Activated CD4-positive, alpha-beta T cell treated with anti-CD3 and anti-CD28 coated beads, Interleukin-2, amount 10 ng/mL, durations not matched to agents 24 days and 14 days (primary cell): ENCODE measurements at regions not wholly inside any gene's neighbourhood (a gene's known extent, or its start where the extent isn't known, plus 50 kb on each side); places are given as distances from the start of the nearest gene placed in this dataset.
"Not testable (repeated sequence)": the region's sequence is repeated elsewhere in the genome, so short reads cannot be mapped to it uniquely, and the experiment has no call there.

Experiments used
- DNase-seq: peaks from one replicate; pipeline ENCODE4 v3.0.0; 2022
- H3K27ac Mint-ChIP-seq: one replicate; pipeline ENCODE4 v1.8.0; 2022; ENCODE audit warnings: mild to moderate bottlenecking, mixed read lengths
- H3K27me3 Mint-ChIP-seq: one replicate; pipeline ENCODE4 v1.8.0; 2022; ENCODE audit warnings: mixed read lengths
- H3K36me3 Mint-ChIP-seq: one replicate; pipeline ENCODE4 v1.8.0; 2022; ENCODE audit warnings: low read depth, mild to moderate bottlenecking, mixed read lengths
- H3K4me1 Mint-ChIP-seq: one replicate; pipeline ENCODE4 v1.8.0; 2021; ENCODE audit warnings: mixed read lengths
- H3K4me3 Mint-ChIP-seq: one replicate; pipeline ENCODE4 v1.8.0; 2022; ENCODE audit warnings: mild to moderate bottlenecking, moderate library complexity, mixed read lengths
- H3K9me3 Mint-ChIP-seq: one replicate; pipeline ENCODE4 v1.8.0; 2021; ENCODE audit warnings: mixed read lengths
- intact Hi-C: fragments of 100-400 bp; cut with micrococcal nuclease; formaldehyde crosslinking; loops from one replicate; pipeline ENCODE4 v1.15.1; 2023

DNA sequence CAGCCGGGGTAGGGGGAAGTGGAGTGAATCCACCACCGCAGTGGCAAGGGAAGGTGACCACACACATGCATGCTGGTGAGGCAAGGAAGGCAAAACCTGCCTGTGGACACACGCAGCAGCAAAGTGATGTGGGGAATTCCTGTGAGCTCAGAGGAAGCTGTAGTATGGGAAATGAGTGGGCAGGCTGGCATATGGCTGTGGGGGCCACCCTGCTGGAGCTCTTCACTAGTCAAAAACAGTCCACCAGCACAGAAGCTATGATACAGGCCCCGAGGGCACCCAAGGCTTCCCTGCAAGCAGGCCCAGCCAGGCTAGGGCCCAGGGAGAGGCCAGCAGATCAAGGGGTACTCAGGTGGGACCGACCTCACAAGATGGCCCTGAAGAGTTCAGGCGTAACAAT lies 239.1 kb downstream of the CHM start:
- no peaks in the 10 kb centered on the region for H3K4me1 Mint-ChIP-seq
- no peaks in the 10 kb centered on the region for H3K27me3 Mint-ChIP-seq
- H3K4me3 Mint-ChIP-seq: no peak overlapping the region
- H3K36me3 Mint-ChIP-seq: no peaks in the 10 kb centered on the region
- no peak for DNase-seq
- intact Hi-C loops: no loop called here
- peaks cover 4% of the 10 kb centered on the region for H3K9me3 Mint-ChIP-seq
- H3K27ac Mint-ChIP-seq: no peak overlapping the region

DNA sequence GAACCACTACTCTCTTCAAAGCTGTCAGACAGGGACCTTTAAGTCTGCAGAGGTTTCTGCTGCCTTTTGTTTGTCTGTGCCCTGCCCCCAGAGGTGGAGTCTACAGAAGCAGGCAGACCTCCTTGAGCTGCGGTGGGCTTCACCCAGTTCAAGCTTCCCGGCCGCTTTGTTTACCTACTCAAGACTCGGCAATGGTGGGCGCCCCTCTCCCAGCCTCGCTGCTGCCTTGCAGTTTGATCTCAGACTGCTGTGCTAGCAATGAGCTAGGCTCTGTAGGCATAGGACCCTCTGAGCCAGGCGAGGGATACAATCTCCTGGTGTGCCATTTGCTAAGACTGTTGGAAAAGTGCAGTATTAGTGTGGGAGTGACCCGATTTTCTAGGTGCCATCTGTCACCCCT lies 275.0 kb downstream of the CHM start:
- H3K4me3 Mint-ChIP-seq, H3K36me3 Mint-ChIP-seq, H3K4me1 Mint-ChIP-seq, H3K27me3 Mint-ChIP-seq, DNase-seq, H3K9me3 Mint-ChIP-seq, intact Hi-C loops, H3K27ac Mint-ChIP-seq: not testable (repeated sequence)

DNA sequence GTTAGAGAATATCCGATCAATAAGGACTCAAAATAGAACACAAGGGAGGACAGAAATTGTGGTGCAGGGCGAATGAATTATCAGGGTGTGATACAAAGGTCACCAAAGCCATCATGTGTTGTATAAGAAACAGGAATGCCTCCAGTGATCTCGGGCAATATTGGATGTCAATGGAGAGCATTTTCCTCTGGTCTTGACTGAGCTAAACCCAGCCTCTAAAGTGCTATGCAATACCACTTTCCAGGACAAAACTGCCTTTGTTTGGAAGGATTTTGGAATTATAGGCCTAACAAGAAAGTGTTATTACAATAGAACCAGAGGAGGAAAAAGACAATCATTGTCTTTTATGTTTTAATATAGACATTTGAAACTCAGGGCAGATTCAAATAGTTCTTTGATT lies 281.7 kb downstream of the CHM start:
- Mint-ChIP-seq H3K9me3 (no peaks in the 10 kb centered on the region), H3K4me1 (no peaks in the 10 kb centered on the region), H3K27ac (no peak overlapping the region), H3K36me3 (no peaks in the 10 kb centered on the region), H3K4me3 (no peak overlapping the region), H3K27me3 (no peaks in the 10 kb centered on the region)
- DNase-seq: no peak
- intact Hi-C loops: no loop called here

DNA sequence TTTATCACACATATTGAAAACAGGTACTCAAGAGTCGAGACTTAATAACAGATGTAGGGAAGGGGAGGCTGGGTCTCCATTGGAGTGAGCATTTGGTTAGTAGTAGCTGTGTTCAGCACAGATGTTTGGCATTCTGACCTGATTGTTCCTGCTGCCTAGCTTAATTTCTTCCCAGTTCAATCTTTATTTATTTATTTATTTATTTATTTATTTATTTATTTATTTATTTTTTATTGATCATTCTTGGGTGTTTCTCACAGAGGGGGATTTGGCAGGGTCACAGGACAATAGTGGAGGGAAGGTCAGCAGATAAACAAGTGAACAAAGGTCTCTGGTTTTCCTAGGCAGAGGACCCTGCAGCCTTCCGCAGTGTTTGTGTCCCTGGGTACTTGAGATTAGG lies 324.3 kb downstream of the CHM start:
- H3K27ac Mint-ChIP-seq: not testable (repeated sequence)

DNA sequence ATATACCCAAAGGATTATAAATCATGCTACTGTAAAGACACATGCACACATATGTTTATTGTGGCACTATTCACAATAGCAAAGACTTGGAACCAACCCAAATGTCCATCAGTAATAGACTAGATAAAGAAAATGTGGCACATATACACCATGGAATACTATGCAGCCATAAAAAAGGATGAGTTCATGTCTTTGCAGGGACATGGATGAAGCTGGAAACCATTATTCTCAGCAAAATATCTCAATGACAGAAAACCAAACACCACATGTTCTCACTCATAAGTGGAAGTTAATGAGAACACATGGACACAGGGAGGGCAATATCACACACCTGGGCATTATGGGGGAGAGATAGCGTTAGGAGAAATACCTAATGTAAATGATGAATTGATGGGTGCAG lies 323.8 kb upstream of the POF1B start:
- H3K4me3 Mint-ChIP-seq, H3K4me1 Mint-ChIP-seq, H3K27me3 Mint-ChIP-seq, H3K27ac Mint-ChIP-seq, H3K9me3 Mint-ChIP-seq, intact Hi-C loops, H3K36me3 Mint-ChIP-seq, DNase-seq: not testable (repeated sequence)

More for the DNA sequence above, 324.3 kb downstream of the CHM start:
- H3K27me3 Mint-ChIP-seq, H3K9me3 Mint-ChIP-seq, DNase-seq, H3K4me3 Mint-ChIP-seq, intact Hi-C loops, H3K4me1 Mint-ChIP-seq, H3K36me3 Mint-ChIP-seq: not testable (repeated sequence)

DNA sequence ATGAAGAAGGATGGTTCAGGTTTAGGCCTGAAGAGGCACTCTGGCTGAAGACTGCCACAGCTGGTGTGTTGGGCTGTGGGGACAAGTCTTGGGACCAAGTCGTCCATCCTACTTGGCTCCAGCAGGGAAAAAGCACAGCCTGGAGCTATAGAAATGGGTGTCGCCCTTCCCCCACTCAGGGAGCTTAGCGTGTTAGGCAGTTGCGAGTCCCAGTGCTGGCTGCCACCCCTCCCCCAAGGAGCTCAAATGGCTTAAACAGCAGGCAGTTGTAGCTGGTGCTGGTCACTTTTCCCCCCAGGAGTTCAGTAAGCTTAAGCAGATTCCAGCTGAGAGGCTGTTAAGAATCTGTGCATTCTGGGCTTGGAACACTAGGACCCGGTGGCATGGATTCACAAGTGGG lies 319.5 kb upstream of the POF1B start:
- Mint-ChIP-seq H3K4me1 (no peaks in the 10 kb centered on the region), H3K27ac (no peak overlapping the region), H3K4me3 (no peak overlapping the region), H3K27me3 (no peaks in the 10 kb centered on the region), H3K36me3 (no peaks in the 10 kb centered on the region), H3K9me3 (peaks cover 2% of the 10 kb centered on the region)
- intact Hi-C loops: no loop called here
- no peak for DNase-seq

DNA sequence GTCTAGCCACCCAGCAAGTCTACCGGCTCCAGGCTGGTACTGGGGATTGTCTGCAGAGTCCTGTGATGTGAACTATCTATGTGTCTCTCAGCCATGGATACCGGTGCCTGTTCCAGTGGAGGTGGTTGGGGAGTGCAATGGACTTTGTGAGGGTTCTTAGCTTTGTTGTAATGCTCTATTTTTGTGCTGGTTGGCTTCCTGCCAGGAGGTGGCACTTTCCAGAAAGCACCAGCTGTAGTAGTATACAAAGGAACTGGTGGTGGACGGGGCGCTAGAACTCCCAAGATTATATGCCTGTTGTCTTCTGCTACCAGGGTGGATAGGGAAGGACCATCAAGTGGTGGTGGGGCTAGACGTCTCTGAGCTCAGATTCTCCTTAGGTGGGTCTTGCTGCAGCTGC lies 306.4 kb upstream of the POF1B start:
- Mint-ChIP-seq H3K9me3 (peaks cover 3% of the 10 kb centered on the region), H3K27me3 (no peaks in the 10 kb centered on the region), H3K27ac (no peak overlapping the region), H3K36me3 (no peaks in the 10 kb centered on the region), H3K4me3 (no peak overlapping the region), H3K4me1 (no peaks in the 10 kb centered on the region)
- DNase-seq: no peak
- intact Hi-C loops: no loop called here

DNA sequence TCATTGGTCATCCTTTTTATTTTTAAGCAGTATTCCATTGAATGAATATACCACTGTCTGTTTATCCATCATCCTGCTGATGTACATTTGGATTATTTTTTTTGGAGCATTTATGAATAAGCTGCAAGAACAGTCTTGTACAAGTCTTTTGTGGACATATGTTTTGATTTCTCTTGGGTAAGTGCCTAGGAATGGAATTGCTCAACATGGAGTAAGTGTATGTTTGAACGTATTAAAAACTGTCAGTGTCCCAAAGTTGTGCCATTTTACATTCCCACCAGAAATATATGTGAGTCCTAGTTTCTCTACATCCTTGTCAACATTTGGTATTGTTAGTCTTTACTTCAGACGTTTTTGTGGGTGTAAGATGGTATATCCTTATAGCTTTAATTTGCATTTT lies 287.0 kb upstream of the POF1B start:
- Mint-ChIP-seq H3K9me3 (no peaks in the 10 kb centered on the region), H3K4me1 (no peaks in the 10 kb centered on the region), H3K27ac (no peak overlapping the region), H3K36me3 (no peaks in the 10 kb centered on the region), H3K27me3 (no peaks in the 10 kb centered on the region), H3K4me3 (no peak overlapping the region)
- intact Hi-C loops: no loop called here
- no peak for DNase-seq

DNA sequence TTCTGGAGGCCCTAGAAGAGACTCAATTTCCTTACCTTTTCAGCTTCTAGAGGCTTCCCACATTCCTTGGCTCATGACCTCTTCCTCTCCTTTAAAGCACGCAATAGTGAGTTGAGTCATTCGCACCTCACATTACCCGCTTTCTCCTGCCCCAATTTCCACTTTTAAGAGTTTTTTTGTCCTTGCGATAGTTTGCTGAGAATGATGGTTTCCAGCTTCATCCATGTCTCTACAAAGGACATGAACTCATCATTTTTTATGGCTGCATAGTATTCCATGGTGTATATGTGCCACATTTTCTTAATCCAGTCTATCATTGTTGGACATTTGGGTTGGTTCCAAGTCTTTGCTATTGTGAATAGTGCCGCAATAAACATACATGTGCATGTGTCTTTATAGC lies 284.5 kb upstream of the POF1B start:
- H3K27ac Mint-ChIP-seq, H3K36me3 Mint-ChIP-seq, intact Hi-C loops, H3K27me3 Mint-ChIP-seq, H3K9me3 Mint-ChIP-seq, H3K4me1 Mint-ChIP-seq, DNase-seq, H3K4me3 Mint-ChIP-seq: not testable (repeated sequence)

DNA sequence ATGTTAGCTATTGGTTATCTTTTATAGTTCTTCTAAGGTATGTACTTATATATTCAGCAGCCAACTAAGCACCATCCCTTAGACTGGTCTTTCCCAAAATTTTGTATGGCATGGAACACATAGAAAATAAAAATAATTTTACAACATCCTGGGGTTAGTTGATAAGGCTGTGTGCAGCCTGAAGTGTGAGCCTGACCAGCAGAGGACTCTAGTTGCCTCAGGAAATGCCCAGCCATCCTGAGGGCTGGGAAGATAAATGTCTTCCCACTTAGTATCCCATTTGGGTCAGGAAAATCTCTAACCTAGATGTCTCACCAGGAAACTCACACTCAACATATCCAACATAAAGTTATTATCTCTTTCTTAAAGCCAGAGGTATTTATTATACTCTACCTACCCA lies 251.4 kb upstream of the POF1B start:
- H3K9me3 Mint-ChIP-seq: no peaks in the 10 kb centered on the region
- H3K4me3 Mint-ChIP-seq: no peak overlapping the region
- no peaks in the 10 kb centered on the region for H3K27me3 Mint-ChIP-seq
- H3K36me3 Mint-ChIP-seq: no peaks in the 10 kb centered on the region
- intact Hi-C loops: no loop called here
- no peak for DNase-seq
- H3K4me1 Mint-ChIP-seq: no peaks in the 10 kb centered on the region
- H3K27ac Mint-ChIP-seq: no peak overlapping the region

DNA sequence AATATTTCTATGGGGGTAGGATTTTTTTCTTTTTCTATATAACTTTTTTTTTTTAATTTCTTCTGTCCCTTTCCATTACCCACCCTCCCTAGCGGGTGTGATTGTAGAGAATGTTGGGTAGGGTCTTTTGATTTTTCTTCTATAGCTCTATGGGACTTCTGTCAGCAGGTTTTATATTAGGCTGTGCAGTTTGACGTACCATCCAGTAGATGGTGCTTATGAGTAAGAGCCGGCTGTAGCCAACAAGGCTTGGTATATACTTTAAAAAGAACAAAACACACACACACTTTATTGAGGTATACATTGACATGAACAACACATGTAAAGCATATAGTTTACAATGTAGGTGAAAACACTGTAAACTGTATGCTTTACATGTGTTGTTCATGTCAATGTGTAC lies 247.9 kb upstream of the POF1B start:
- intact Hi-C loops: no loop called here

DNA sequence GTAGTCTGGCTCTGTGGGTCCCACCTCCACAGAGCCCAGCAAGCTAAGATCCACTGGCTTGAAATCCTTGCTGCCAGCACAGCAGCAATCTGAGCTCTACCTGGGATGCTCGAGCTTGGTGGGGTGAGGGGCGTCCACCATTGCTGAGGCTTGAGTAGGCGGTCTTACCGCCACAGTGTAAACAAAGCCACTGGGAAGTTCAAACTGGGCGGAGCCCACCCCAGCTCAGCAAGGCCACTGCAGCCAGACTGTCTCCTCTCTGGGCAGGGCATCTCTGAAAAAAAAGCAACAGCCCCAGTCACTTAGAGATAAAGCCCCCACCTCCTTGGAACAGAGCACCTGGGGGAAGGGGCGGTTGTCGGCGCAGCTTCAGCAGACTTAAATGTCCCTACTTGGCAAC lies 243.2 kb upstream of the POF1B start:
- Mint-ChIP-seq H3K27me3 (no peaks in the 10 kb centered on the region), H3K36me3 (no peaks in the 10 kb centered on the region), H3K27ac (no peak overlapping the region), H3K9me3 (no peaks in the 10 kb centered on the region), H3K4me3 (no peak overlapping the region), H3K4me1 (no peaks in the 10 kb centered on the region)
- intact Hi-C loops: no loop called here
- DNase-seq: no peak

More for the DNA sequence above, 247.9 kb upstream of the POF1B start:
- no peak for DNase-seq
- H3K36me3 Mint-ChIP-seq: no peaks in the 10 kb centered on the region
- no peak overlapping the region for H3K4me3 Mint-ChIP-seq
- H3K4me1 Mint-ChIP-seq: no peaks in the 10 kb centered on the region
- H3K27ac Mint-ChIP-seq: no peak overlapping the region
- no peaks in the 10 kb centered on the region for H3K9me3 Mint-ChIP-seq
- H3K27me3 Mint-ChIP-seq: no peaks in the 10 kb centered on the region

DNA sequence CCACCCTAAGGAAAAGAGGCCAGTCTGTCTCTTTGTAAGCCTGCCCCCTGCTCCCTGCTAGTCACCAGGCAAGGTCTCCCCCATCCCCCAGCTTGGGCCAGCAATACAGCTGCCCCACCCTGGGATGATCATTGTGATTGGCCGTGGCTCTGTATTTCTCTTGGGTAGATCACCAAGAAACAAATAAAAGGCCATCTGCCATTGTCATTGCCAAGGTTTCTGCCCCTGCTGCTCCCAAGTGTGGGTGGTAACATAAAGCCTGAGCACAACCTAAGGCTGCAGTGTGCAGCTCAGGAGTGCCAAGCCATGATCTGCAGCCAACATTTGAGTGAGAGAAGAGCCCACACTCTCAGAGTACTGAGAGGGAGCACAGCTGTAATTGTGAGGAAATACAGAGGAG lies 241.0 kb upstream of the POF1B start:
- Mint-ChIP-seq H3K4me1 (no peaks in the 10 kb centered on the region), H3K9me3 (no peaks in the 10 kb centered on the region), H3K27ac (no peak overlapping the region), H3K27me3 (no peaks in the 10 kb centered on the region), H3K36me3 (no peaks in the 10 kb centered on the region), H3K4me3 (no peak overlapping the region)
- DNase-seq: no peak
- intact Hi-C loops: no loop called here

DNA sequence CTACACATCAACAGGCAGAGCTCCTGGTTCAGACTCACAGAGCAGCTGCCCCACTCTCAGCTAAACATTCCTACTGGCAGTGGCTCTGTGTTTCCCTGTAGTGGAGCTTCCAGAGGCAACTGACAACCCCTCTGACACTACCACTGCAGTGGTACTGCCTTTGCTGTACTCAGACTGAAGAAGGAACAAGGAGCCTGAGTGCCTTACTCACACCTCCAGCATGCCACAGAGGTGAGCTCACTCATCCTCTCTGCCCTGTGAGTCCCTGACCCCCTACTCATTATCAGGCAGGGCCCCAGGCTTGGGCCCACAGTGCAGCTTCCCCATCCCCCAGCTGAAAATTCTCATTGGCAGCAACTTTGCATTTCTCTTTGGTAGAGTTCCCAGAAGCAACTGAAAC lies 240.5 kb upstream of the POF1B start:
- intact Hi-C loops: no loop called here
- H3K4me1 Mint-ChIP-seq: no peaks in the 10 kb centered on the region

DNA sequence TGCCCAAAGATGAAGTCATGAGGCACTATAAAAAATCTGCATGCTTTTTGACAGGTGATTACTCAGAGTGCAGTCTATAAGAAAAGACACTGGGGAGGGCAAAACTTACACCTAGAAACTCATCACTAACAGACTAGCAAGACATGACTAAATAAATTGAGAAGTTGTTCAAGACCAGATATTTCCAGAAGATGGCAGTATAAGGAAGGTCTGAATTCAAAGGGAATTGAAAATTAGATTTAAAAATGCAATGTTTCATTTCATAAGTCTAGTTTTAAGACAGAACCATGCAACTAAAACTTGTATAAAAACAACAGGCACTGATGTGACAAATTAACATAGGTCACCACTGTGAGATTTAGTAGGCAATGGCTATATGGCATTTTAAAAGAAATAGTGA lies 232.5 kb upstream of the POF1B start:
- intact Hi-C loops: no loop called here
- no peak for DNase-seq
- H3K4me3 Mint-ChIP-seq: no peak overlapping the region
- H3K27me3 Mint-ChIP-seq: no peaks in the 10 kb centered on the region
- H3K36me3 Mint-ChIP-seq: no peaks in the 10 kb centered on the region
- no peak overlapping the region for H3K27ac Mint-ChIP-seq
- no peaks in the 10 kb centered on the region for H3K9me3 Mint-ChIP-seq
- no peaks in the 10 kb centered on the region for H3K4me1 Mint-ChIP-seq

More for the DNA sequence above, 240.5 kb upstream of the POF1B start:
- no peak overlapping the region for H3K4me3 Mint-ChIP-seq
- H3K9me3 Mint-ChIP-seq: no peaks in the 10 kb centered on the region
- H3K27ac Mint-ChIP-seq: no peak overlapping the region
- H3K27me3 Mint-ChIP-seq: no peaks in the 10 kb centered on the region
- no peak for DNase-seq
- H3K36me3 Mint-ChIP-seq: no peaks in the 10 kb centered on the region

DNA sequence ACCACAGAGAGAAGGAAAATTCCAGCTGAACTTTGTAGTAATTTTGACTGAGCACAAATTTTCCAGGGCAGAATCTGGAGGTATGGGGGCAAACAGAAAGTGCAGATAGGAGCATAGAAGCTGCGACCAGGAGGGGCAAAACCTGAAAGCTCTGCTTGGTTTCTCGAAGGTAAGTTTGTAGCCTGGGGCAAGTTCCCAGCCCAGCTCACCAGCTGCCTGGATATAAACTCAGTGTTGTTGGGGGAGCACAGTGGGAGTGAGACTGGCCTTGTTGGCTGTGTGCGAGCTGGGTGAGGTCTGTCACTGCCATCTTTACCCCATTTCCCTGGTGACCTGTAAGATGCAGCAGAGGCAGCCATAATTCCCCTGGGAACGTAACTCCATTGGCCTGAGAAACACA lies 213.5 kb upstream of the POF1B start:
- Mint-ChIP-seq H3K9me3 (no peaks in the 10 kb centered on the region), H3K4me1 (no peaks in the 10 kb centered on the region), H3K36me3 (no peaks in the 10 kb centered on the region), H3K4me3 (no peak overlapping the region), H3K27me3 (no peaks in the 10 kb centered on the region), H3K27ac (no peak overlapping the region)
- DNase-seq: no peak
- intact Hi-C loops: no loop called here
